D721Med (cell line): ENCODE measurements at regions not wholly inside any gene's neighbourhood (a gene's known extent, or its start where the extent isn't known, plus 50 kb on each side); places are given as distances from the start of the nearest gene placed in this dataset.

Experiments
- DNase-seq: peaks from one replicate; pipeline ENCODE4 v3.0.0; 2011; ENCODE audit warnings: low spot score; ENCODE audit not compliant: insufficient read length
- FAIRE-seq: peaks from 2 replicates; lab custom pipeline; 2011; peaks lifted over from hg19 to GRCh38; lab: Jason Lieb, UNC
- TF ChIP-seq, protein P1 (sequence below): IDR thresholded peaks from 2 replicates; pipeline ENCODE4 v1.5.1; 2012; ENCODE audit warnings: mild to moderate bottlenecking, control low read depth; ENCODE audit not compliant: insufficient read depth; ENCODE audit errors: missing control alignments

GRCh38 chr2:67015681-67016080 is 381.5 kb upstream of the ETAA1 start:
- TF ChIP-seq, protein P1, sequence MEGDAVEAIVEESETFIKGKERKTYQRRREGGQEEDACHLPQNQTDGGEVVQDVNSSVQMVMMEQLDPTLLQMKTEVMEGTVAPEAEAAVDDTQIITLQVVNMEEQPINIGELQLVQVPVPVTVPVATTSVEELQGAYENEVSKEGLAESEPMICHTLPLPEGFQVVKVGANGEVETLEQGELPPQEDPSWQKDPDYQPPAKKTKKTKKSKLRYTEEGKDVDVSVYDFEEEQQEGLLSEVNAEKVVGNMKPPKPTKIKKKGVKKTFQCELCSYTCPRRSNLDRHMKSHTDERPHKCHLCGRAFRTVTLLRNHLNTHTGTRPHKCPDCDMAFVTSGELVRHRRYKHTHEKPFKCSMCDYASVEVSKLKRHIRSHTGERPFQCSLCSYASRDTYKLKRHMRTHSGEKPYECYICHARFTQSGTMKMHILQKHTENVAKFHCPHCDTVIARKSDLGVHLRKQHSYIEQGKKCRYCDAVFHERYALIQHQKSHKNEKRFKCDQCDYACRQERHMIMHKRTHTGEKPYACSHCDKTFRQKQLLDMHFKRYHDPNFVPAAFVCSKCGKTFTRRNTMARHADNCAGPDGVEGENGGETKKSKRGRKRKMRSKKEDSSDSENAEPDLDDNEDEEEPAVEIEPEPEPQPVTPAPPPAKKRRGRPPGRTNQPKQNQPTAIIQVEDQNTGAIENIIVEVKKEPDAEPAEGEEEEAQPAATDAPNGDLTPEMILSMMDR, result no peak
- no peak for FAIRE-seq
- DNase-seq, result no peak

DNA sequence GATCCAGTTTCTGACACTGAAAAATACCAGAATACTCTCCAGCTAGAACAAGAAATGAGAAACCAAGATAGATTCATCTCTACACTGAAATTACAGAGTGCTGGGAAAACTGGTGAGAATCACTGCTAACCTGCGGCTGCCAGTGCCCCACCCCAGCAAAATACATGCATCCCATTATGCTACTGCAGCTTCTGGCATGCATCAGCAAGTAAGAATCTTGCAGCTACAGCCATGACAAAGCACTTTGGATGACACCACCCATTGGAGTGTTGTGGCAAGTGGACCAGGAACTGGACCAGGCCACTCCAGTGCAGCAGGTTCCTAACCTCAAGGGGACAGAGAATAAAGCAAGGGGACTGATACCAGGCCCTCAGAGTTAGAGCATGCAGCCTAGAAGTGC is 378.8 kb upstream of the ETAA1 start:
- no peak for DNase-seq
- TF ChIP-seq, protein P1, result no peak
- no peak for FAIRE-seq

DNA sequence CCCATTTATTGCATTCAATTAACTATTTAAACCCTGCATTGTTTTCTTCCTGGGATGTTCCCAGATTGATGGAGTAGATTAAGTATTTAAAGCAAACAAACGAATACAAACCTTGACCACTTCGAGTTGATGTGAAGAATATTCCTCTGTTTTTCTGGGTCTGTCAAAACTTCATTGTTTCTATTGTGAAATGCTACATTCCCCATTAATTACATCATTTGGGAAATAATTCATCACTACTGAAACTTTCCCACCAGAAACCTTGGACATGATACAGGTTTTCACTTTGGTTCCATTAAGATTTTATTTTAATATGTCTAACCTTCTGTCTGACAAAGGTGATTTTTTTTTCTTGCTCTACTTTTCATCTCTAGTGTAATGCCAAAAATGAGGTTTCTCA is 365.1 kb upstream of the ETAA1 start:
- no peak for DNase-seq
- TF ChIP-seq, protein P1, result no peak
- peak; percentile 25 for FAIRE-seq

DNA sequence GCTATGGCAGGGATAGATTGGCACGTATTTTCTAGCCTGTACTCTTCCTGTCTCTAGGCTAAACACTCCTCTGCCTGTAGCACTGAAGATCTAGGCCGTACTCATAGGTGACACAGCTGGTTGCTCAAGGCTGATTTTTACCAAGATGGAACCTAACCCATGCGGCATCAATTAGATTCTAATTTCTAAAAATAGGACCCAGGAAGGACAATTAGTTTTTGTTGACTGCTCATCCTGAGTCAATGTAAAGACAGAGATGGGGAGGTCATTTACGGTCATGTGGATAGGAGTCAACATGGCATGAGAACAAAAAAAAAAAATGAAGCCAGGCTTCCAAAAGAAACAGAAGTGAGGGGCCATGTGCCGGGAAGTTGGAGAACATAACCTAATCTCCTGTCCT is 360.7 kb upstream of the ETAA1 start:
- no peak for FAIRE-seq
- no peak for DNase-seq
- TF ChIP-seq, protein P1, result no peak

GRCh38 chr2:67037655-67038054 is 359.5 kb upstream of the ETAA1 start:
- no peak for FAIRE-seq
- no peak for DNase-seq
- TF ChIP-seq, protein P1, result no peak

DNA sequence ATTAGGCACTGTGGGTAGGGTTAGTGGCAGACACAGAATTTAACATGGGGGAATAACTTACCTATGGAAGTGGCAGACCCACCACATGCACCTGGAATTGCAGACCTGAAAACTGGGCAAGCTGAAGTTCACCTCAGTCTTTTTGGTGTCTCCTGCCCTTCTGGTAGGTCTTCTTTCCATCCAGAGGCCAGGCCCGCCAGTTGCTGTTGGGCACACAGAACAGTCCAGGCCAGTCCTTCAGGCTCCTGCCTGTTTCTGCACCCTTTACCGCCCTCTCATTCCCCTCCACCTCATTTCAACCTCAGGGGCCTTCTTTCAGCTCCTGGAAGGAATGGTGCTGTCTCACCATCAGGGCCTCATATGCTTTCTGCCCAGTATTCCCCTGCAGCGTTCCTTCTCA is 358.9 kb upstream of the ETAA1 start:
- TF ChIP-seq, protein P1, result no peak
- DNase-seq (no peak), FAIRE-seq (no peak)

GRCh38 chr2:67039058-67039457 is 358.1 kb upstream of the ETAA1 start:
- FAIRE-seq, result no peak

More at GRCh38 chr2:67039058-67039457, 358.1 kb upstream of the ETAA1 start:
- TF ChIP-seq, protein P1, result no peak
- DNase-seq, result no peak
